Stromal cell of bone marrow (primary cell): ENCODE measurements at regions not wholly inside any gene's neighbourhood (a gene's known extent, or its start where the extent isn't known, plus 50 kb on each side); places are given as distances from the start of the nearest gene placed in this dataset.
A peak's percentile ranks its signal among the peaks of the same experiment; 100 is the strongest.

ENCODE experiments used
- DNase-seq: peaks from one replicate; pipeline ENCODE4 v3.0.0-alpha.2; 2012; ENCODE audit warnings: low read depth

DNA sequence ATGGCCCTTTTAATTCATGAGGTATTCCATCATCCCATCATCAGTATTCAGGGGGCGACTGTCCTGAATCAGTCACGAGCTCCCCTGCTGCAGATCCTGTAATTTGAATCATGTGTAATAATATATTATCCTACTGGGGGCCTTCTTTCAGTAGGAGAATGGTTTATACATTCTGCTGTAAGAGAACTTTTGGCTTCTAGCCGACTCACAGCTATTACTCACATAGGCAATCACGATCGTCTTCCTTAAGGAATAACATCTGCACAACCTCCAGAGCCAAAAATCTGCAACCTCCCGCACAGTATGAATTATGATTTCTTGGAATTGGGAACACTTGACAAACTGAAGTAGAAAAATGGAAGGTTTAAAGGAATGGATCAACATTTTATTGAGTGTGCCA lies 343.0 kb downstream of the USP25 start:
- peak; percentile 78 for DNase-seq

GRCh38 chr21:16073586-16073985 lies 343.8 kb downstream of the USP25 start:
- no peak for DNase-seq

- DNase-seq, result no peak
Observed at GRCh38 chr21:16074950-16075489, 345.2 kb downstream of the USP25 start.

GRCh38 chr21:16075649-16076282 lies 346.0 kb downstream of the USP25 start:
- no peak for DNase-seq

GRCh38 chr21:16076465-16076864 lies 346.7 kb downstream of the USP25 start:
- DNase-seq, result no peak

DNA sequence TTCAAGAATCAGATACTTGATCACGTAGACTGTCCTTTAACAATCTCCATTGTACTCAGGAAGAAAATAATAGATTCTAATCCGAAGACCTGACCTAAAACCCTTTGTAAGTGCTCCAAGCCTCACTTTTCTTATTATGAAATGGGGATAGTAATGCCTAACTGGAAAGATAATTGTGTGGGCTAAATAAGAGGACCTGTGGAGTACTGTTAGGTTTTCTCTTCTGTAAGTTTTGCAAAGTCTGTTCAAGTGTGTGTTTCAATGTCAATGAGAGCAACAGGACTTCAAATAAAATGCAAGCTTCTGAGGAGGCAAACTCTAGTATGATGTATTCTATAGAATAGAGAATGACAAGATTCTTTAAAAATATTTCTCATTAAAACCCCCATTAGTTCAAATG lies 348.6 kb downstream of the USP25 start:
- no peak for DNase-seq

GRCh38 chr21:16079830-16080229 lies 350.0 kb downstream of the USP25 start:
- DNase-seq, result peak; percentile 26

DNA sequence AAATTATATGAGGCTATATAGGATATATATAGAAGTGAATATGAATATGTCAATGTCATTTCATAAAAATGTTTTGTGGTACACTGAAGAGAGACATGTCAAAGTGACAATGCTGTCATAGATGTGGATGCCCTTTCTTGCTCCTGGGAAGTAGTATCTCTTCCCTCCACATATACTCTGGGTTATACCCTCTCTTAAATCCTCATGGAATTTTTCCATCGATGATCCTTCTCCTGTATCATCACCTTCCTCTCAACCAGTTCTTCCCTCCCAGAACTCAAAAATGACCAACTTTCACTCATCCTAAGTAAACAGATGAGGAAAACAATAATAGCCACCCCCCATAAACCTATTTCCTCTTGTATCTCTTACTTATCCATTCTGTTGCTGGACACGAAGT lies 351.5 kb downstream of the USP25 start:
- no peak for DNase-seq

DNA sequence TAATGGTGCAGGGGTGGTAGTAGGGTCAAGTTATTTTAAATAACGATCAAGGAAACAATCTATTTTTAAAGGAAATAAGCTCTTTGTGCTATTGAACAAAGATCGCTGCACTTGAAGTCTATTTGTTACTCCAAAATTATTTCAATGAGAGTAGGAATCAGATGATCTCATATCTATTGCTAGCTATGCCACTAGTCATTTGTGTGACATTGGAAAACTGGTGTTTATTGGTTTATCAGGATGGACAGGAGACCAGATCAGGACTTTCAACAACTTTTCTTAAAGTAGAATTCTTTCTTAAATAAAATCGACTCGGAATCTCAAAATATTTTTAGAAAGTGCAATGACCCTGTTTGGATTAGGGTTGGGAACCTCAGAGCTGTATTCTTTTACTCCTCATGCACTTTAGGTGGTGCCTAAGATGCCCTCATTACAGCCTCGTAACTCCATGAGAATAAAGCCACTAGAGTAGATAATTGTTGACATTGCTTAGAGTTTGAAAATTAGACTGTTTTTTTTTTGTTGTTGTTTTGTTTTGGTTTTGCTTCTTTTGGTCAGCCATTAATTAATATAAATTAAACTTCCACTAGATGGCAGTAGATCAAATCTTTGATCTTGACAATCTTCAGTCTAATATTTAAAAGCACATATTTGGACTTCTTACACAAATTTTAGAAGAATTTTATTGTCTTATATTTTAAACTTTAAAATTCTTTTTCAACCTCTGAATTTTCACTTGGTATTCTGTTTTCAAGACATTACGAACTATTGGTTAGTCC lies 352.4 kb downstream of the USP25 start:
- peak; percentile 20 for DNase-seq

GRCh38 chr21:16084776-16085364 lies 355.1 kb downstream of the USP25 start:
- peak; percentile 73 for DNase-seq

GRCh38 chr21:16085421-16085820 lies 355.6 kb downstream of the USP25 start:
- peak; percentile 19 for DNase-seq

GRCh38 chr21:16086121-16086520 lies 356.3 kb downstream of the USP25 start:
- DNase-seq, result no peak

DNA sequence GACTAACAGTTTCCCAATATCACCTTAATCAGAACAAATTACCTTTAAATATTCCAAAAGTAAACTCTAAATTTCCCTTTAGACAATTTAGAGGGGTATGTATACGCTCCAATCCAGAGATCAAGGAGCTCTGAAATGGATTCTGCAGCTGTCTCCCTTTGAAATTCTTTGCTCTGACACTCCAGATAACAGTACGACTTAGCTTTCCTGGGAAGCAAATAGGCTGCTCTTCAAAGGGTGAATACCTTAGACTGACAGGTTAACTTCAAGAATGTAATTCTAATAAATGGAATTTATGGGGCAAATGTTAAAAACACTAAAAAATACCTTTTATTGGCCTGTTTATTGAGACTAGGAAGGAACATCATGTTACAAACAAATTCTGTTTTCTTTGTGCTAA lies 357.2 kb downstream of the USP25 start:
- no peak for DNase-seq

GRCh38 chr21:16087523-16087922 lies 357.7 kb downstream of the USP25 start:
- no peak for DNase-seq

DNA sequence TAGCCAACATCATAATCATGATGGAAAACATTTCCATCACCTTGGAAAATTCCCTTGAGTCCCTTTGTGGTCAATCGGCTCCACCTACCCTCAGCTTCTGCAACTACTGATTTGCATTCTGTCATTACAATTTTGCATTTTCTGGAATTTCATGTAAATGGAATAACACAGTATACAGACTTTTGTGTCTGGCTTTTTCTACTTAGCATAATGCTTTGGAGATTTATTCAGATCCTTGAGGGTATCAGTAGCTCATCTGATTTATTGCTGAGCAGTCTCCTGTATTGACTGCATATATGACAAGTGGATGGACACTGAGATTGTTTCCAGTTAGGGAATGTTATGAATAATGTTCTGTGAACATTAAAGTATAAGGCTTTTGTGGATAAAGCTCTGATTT lies 358.3 kb downstream of the USP25 start:
- no peak for DNase-seq

GRCh38 chr21:16095005-16095404 lies 365.2 kb downstream of the USP25 start:
- no peak for DNase-seq

DNA sequence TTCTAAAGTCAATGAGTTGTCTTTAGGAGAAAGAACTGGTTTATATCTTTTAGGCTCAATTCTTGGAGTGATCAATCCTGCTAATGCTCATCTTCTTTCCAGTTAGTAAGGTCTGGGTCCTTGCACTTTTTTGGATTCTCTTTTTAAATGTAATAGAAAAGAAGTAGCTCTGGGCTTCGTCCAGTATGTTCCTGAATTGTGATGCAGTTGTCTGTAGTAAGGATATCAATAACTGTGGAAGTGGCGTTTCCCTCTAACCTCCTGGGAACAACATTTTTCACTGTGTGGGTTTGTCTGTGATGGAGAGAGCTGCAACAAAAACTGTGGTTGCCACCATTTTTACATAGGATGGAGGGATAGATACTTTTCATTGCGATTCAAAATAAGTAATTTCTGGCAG lies 367.2 kb downstream of the USP25 start:
- no peak for DNase-seq

DNA sequence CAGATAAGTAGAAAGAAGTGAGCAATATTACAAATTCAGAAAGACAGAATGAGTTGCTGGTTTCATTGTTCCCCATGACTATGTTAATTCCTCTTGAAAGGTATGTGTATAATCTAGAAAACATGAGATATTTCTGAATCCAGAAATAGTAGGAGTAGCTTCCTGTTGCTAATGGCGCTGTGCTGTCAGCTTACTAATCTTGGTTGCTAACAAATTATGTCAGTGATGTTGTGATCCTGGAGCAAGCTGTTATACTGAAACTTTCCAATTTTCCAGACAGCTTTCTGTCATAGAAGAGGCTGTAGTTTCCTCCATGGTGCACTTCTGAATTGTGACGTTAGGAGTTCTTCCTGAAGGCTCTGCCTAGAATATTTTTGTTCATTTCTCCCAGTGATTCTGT lies 372.3 kb downstream of the USP25 start:
- DNase-seq, result no peak

DNA sequence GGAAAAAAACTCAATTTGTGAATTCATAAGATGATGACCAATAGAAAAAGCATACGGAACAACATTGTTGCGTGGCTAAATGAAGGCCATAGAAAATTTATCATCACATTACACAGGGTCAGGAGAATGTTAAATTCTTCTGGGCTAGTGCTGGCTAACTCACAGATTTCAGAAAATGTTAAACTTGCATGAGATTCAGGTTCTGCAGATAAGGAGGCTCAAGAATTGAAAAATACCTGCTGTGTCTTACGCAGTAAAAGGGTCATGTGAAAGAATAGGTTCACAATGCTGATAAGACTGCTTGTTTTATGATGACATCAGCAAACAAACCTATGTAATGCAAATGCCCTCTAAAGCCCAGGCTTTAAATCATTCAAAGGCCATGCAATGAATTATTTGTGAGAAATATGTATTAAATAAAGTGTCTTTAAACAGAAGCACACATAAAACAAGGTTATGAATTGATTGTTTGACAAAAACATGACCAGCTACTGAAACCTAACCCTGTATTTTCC lies 378.8 kb downstream of the USP25 start:
- DNase-seq, result no peak

DNA sequence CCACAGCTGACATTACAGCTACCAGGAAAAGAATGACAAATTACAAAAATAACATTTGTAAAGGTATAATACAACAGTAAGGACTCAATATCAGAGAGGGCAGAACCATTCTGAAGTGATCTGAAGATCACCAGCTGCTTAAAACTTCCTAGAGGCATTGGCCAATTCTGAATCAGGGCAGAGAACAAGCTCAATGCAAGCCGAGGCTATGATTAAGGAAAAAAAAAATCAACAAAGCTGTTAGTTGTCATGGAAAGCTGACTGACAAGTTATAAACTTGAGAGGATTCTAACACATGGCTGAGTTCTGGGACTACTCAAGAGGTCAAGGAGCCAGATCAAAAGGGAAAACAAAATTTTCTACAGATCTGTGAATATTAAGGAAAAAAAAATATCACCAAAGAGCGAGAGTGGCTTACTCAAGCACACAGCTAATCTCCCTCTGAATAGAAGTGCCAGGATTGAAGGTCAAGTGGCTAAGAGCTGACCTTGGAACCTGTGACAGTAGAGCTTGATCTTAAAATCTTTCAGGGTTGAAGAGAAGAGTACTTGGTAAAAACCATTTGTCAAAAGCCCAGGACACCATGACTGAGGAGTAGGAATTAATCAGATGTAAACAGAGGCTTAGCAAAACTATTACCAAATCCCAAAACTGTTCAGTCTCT lies 383.4 kb downstream of the USP25 start:
- DNase-seq, result no peak

- DNase-seq, result no peak
Observed at GRCh38 chr21:16115461-16115860, 385.7 kb downstream of the USP25 start.

GRCh38 chr21:16116069-16116468 lies 386.3 kb downstream of the USP25 start:
- DNase-seq, result no peak
